Heart right ventricle (tissue), 16 donors: ENCODE measurements at regions not wholly inside any gene's neighbourhood (a gene's known extent, or its start where the extent isn't known, plus 50 kb on each side); places are given as distances from the start of the nearest gene placed in this dataset.

ENCODE experiments used
- ATAC-seq, 8 donors: fragments of 200-7000 bp; cut with Tn5 transposase; one replicate each; pipeline ENCODE4 v1.9.1; 2020; ENCODE audit warnings: mild to moderate bottlenecking in 8 of 8, moderate library complexity in 8 of 8, moderate number of reproducible peaks in 1 of 8
- DNase-seq, 2 donors: peaks; one replicate each; pipeline ENCODE4 v3.0.0-alpha.2; 2020
- H3K27ac ChIP-seq, 10 donors: fragments of 200-600 bp; sonication (generic) in 2 of 10; one replicate each; pipeline versions ENCODE4 v1.5.0 to v1.8.0; 2020 to 2022; ENCODE audit warnings: mild to moderate bottlenecking in 3 of 10
- H3K27me3 ChIP-seq, 7 donors: fragments of 200-600 bp; one replicate each; pipeline ENCODE4 v1.8.0; 2021 to 2022; ENCODE audit warnings: mild to moderate bottlenecking in 2 of 7
- H3K36me3 ChIP-seq, 9 donors: fragments of 200-600 bp; sonication (generic) in 1 of 9; one replicate each; pipeline versions ENCODE4 v1.5.0 to v1.8.0; 2020 to 2022; ENCODE audit warnings: mild to moderate bottlenecking in 2 of 9
- H3K4me1 ChIP-seq, 9 donors: fragments of 200-600 bp; sonication (generic) in 1 of 9; one replicate each; pipeline versions ENCODE4 v1.5.0 to v1.8.0; 2020 to 2022; ENCODE audit warnings: mild to moderate bottlenecking in 4 of 9
- H3K4me3 ChIP-seq, 10 donors: fragments of 200-600 bp; sonication (generic) in 2 of 10; one replicate each; pipeline versions ENCODE4 v1.5.0 to v1.8.0; 2020 to 2022; ENCODE audit warnings: mild to moderate bottlenecking in 7 of 10, moderate library complexity in 2 of 10
- H3K9me3 ChIP-seq, 11 donors: fragments of 200-600 bp in 10 of 11; sonication (generic) in 2 of 11; one replicate each; pipeline versions ENCODE4 v1.5.0 to v1.8.0; 2013 to 2022; ENCODE audit warnings: mild to moderate bottlenecking in 2 of 11, control low read depth in 1 of 11, moderate library complexity in 1 of 11
- CTCF ChIP-seq, 9 donors: fragments of 200-600 bp; sonication (generic) in 2 of 9; IDR thresholded peaks; one replicate each; pipeline versions ENCODE4 v1.5.0 to v1.8.0; 2021 to 2022; ENCODE audit warnings: antibody characterized with exemption in 9 of 9, mild to moderate bottlenecking in 5 of 9, moderate library complexity in 1 of 9
- WGBS, 2 donors: extraction: QIAGEN DNeasy Blood & Tissue Kit; methylation state at CpG; one replicate each; pipeline ENCODE4 v1.1.7; 2013; ENCODE audit warnings: inconsistent platforms in 1 of 2; 5-methylcytosine and 5-hydroxymethylcytosine counted together
- intact Hi-C, 10 donors: fragments of 100-400 bp; cut with DNase I; formaldehyde crosslinking; loops; one replicate each; pipeline versions ENCODE4 v1.11.1 to v1.14.2; 2022
- donor health status: Arrhythmogenic right ventricular cardiomyopathy.
- donor health status: ischemic (EF 13 %, LVEDD 7.1; RV severe dilation, severe dysfunction).
- donor health status: healthy with polysubstance abuse.
- donor health status: DM: no; HTN: yes; CAD: no.
- donor health status: DM: no; HTN: no; CAD: no.
- donor health status: ischemic (EF 25% LVEDD 6.9; RV normal size, moderate dysfunction).
- donor health status: ischemic (EF 25% LVEDD 5.7; RV mildly dilated, moderate dysfunction).
- donor health status: healthy.
- donor health status: DM: yes; HTN: yes; CAD: no.
- donor health status: Ischemic cardiomyopathy.
- donor health status: ischemic (EF 35%, LVEDD 5.7; RV mildly dilated, moderate dysfunction).
- donor health status: nonischemic (EF 11% LVEDD 7.7; RV severe dilation, severe dysfunction).
- donor health status: DM: yes; HTN: yes; CAD: no.
- donor health status: PGD.
- donor health status: ischemic (EF 29% LVEDD 5.4; RV normal size, mild dysfunction).
- donor health status: nonischemic (EF 23%, LVEDD 6.1; RV moderate dilation, normal function).

DNA sequence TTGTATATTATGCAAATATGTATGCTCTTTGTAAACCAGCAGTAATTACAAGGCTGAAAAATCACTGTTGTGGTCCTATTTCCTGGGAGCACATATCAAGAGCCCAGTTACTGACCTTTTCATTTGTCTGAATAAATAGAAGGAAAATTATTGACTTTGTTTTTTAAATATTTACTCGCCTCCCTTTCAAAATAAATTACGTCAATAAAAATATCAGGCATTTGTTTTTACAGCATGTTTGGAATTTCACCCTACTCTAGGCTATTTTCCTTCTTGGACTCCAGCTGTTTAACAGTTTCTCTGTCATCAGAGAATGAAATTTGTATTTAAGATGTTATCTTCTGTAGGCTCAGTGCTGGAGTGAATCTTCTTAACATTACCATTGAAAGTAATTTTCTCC lies 59.9 kb upstream of the LRATD1 start:
- Histone ChIP-seq H3K27me3 (no peaks in the 10 kb centered on the region), H3K4me3 (no peak overlapping the region), H3K36me3 (no peaks in the 10 kb centered on the region), H3K4me1 (no peaks in the 10 kb centered on the region), H3K27ac (no peak overlapping the region), H3K9me3 (no peaks in the 10 kb centered on the region)
- WGBS, 2 donors, result 85 to 87% methylated on average over 2 of the region's 2 CpGs
- intact Hi-C loops, result no loop called here
- no peak for TF ChIP-seq CTCF (IDR thresholded peaks at IDR 0.05)
- no peak for DNase-seq
- ATAC-seq, result no peak

DNA sequence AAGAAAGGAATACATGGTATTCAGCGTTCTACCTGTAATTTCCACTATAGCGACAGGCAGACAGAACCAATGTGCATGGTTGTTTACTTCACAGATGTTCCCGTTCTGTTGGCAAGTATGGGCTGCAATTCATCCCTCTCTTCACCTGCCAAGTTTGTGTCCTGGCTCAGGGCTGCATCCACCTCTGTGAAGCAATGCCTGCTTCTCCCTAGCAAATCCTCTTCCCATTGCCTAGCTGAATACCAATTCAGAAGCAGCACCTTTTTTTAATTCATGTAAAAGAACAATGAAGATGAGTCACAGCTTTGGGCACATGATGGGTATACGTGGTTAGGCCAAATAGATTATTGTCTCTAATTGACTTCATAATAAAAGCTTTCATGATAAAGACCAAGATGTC lies 54.7 kb upstream of the LRATD1 start:
- 69 to 71% methylated on average over 4 of the region's 4 CpGs for WGBS, 2 donors
- no peaks in the 10 kb centered on the region for H3K27me3 ChIP-seq
- DNase-seq (no peak), ATAC-seq (no peak)
- no peaks in the 10 kb centered on the region for H3K36me3 ChIP-seq
- H3K27ac ChIP-seq, result no peak overlapping the region
- H3K9me3 ChIP-seq, result no peaks in the 10 kb centered on the region
- TF ChIP-seq CTCF (IDR thresholded peaks at IDR 0.05), result no peak
- no peaks in the 10 kb centered on the region for H3K4me1 ChIP-seq
- H3K4me3 ChIP-seq, result no peak overlapping the region
- intact Hi-C loops, result no loop called here
